GM21717 (cell line): ENCODE measurements at regions not wholly inside any gene's neighbourhood (a gene's known extent, or its start where the extent isn't known, plus 50 kb on each side); places are given as distances from the start of the nearest gene placed in this dataset.
"Not testable (repeated sequence)": the region's sequence is repeated elsewhere in the genome, so short reads cannot be mapped to it uniquely, and the experiment has no call there.

Source experiments
- ATAC-seq: cut with Tn5 transposase; IDR thresholded peaks from one replicate; pipeline ENCODE4 v1.9.1; 2021; ENCODE audit warnings: mild to moderate bottlenecking, moderate library complexity; ENCODE audit not compliant: unreplicated experiment

DNA sequence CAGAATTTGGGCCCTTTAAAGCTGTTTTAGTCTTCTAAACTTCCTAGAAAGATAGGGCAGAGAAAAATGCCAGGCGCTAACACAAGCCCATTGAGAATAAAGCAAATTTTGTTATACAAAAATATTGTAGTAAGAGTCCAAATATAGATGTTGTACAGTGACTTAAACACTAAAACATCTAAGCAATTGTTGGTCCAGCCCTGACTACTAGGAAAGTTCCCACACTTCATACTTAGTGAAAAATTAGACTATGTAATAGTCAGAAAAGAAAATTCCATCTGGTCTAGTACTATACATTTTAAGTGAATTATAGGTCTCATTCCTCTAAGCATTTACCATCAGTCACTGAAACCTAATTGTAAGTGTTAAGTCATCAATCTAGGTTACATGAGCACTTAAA is 1518.3 kb upstream of the SLC10A2 start:
- ATAC-seq: no peak

DNA sequence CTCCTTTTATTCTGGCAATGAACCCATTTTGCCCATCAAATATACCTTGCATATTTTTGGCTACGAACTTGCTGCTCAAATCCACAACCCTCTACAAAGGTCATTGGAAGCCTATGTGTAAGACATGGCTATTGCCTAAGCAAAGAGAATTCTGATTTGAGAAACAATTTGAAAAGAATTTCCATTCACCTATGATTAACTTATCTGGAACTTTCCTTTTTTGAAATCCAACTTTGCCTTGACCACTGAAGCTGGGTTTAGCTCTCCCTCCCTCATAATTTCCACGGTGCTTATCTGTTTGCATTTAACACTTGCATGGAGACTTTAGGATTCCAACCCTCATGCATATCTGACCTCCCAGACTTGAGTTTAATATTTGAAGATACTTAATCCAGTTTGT is 1514.7 kb upstream of the SLC10A2 start:
- no peak for ATAC-seq

DNA sequence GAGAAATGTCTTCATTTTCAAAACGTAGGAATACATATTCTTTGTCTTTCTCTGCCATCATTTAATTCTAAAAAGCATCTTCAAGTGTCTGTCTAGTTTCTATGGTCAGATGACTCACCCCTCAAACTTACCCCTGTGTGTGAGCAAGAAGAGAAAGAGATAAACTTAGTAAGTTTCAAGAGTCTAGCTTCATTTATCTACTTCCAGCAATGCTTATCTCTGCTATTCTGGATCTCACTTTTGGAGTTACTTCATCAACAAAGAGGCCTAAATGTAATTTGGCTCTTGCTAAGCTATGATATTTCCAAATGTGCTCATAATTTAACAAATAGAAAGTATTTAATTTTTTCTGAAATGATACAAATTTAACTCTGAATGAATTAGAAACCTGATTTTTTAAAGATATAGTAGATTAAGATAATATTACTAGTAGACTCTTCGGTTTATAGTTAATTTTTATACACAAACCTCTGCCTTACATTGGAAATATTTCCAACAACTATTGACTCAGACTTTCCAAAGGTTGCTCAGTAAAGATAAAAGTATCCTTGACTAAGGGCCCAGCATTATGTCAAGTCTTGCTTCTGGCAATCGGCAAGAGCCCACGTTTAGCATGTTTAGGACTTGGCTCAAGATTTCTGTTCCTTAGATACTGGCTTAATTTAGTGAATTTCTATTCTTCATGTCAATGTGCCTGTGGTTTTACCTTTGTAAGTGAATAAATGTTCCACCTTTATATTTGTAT is 1511.0 kb upstream of the SLC10A2 start:
- no peak for ATAC-seq

DNA sequence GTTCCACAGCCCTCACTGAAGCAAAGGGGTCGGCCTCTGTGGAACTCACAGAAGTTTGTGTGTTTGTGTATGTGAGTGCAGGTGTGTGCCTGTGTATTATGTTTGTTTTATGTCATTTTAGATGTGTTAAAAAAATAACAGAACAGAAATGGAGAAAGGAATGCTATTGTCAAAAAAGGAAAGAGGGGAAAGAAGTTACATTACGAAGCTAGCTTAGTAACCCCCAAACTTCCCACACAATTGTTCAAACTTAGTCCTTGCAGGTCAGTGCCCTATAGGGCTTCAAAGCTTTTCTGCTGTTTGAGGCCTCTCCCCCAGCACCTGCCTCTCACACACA is 1505.6 kb upstream of the SLC10A2 start:
- no peak for ATAC-seq

DNA sequence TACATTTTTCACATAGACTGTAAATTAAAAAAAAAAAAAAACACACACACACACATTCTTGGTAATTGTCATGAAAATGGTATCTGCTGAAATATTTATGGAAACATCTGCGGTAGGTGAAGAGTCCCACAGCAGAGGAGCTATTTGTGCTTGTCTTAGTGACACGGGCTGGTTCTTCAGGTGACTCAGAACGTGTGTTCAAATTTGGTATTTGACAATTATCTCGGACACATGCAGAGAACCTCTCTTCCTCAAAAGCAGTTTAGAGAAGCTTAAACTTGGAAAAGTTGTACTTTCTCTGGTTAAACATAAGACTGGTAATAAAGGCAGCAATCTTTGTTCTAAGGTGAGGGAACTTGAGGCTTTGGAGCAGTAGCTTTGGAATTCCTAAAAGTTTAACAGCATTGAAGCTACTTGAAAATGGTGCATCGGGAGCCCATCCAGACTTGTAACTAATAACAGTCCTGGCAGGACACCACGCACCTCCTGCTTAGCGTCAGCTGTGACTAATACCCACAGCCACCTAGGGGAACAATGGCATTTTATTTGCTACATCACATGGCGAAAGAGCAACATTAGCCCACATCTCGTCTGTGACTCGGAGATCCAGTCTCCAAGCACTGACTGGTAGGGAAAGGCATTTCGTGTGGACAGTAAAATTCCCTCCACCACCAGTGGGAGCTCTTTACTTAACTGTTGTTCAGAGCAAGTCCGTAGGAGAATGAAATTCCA is 1505.1 kb upstream of the SLC10A2 start:
- no peak for ATAC-seq

DNA sequence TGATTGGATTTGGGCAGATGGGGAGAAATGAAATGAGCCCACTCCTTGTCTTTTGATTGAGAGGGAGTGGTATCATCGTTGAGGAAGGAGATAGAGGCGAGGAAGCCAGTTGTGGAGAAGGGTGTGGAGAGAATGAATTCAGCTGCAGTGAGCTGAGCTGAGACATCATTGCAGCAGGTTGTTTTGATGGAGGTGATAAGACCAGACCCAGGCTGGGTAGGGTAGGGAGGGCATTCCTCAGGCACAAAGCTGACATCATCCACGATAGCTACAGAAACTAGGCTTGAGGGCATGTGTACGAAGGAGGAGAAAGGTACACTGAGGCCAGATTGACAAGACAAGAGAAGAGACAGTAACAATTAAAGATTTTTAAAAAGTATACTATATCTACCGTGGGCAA is 1500.9 kb upstream of the SLC10A2 start:
- no peak for ATAC-seq

DNA sequence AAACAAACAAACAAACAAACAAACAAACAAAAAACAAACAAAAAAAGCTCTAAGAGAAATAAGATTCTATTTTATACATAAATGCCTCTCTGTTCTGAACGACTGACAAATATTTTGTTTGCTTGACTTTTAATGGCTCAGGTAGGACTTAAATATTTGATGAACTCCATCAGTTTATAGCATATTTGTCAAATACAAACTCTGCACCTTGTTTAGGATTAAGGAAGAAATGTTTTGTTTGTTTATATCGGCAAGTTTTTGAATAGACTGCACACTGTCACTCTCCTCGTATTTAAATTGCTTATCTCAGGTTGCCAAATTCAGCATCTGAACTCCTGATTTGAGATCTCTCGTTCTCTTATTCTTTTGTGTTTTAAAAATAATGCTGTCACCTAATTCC is 1499.7 kb upstream of the SLC10A2 start:
- no peak for ATAC-seq

DNA sequence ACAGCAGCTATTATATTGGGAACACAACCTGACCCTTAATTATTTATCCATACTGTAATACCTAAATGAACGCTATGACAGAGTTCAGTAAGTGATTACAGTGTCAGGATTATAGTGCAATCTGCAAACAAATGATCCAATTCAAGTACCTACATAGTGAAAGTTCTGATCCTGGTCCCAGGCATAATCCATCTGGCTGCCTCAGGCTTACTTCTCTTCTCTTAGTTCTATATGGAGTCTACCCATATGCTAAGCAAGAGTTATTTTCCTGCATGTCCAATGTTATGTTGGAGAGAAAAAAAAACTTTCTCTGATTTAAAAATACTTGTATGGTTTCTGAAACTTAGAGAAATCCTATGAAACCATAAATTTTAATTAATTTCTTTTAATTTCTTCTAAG is 1487.7 kb upstream of the SLC10A2 start:
- no peak for ATAC-seq

DNA sequence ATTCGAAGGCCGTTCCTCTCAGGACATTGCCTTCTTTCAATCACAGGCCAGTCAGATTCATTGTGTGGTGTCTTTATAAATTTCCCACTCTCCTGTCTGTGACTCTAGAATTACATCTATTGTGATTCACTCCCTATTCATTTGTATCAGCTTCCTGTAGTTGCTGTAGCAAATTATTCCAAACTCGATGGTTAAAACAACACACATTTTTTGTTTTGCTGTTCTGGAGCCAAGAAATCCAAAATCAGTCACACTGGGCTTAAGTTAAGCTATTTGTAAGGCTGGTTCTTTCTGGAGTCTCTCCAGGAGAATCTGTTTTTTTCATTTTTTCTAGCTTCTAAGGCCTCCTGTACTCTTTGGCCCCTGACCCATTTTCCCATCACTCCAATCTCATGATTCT is 1487.0 kb upstream of the SLC10A2 start:
- ATAC-seq: no peak

DNA sequence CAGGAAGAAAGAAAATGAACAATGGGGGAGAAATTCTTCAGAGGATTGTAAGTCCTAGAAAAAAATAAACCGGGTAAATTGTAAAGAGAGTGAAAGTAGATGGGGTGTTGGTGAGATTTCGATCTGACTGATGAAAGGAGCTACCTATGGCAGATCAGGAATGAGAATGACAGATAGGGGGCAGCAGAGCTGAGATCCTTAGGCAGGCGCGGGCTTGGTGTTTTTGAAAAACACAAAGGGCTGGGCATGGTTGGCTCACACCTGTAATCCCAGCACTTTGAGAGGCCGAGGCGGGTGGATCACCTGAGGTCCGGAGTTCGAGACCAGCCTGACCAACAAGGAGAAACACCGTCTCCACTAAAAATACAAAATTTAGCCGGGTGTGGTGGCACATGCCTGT is 1468.6 kb upstream of the SLC10A2 start:
- ATAC-seq: no peak

DNA sequence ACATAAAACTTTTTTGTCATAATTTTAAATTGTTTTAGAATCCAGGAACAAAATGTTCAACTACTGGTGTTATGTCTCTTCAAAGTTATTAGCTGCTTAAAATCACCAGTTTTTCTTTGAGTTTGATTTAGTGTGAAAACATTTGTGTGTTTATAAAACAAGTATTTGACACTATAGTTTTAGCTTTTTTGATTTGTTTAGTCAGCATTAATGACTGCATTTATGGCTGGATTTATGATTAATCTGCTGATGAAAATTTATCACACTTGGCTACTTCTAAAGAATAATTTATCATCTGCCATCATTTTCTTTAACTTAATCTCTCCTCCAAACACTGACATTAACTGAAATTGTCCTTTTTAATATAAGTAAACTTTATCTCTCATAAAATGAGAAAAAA is 1465.9 kb upstream of the SLC10A2 start:
- no peak for ATAC-seq

DNA sequence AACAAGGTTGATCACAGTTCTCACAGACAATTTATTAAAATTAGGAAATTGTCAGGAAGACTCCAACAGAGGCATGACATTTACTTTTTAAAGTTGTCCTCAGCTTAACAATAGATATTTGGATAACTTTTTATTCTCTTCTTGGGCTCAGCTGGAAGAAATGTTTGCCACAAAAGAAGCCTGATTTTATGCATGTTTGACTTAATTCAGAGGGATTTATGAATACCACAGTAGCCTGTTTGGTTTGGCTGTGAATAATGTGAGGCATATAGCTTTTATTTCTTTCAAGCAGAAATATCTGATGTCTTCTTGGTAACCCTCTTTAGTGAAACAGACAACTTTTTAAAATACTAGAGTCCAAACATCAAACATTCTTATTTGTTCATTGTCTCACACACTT is 1464.5 kb upstream of the SLC10A2 start:
- ATAC-seq: no peak

DNA sequence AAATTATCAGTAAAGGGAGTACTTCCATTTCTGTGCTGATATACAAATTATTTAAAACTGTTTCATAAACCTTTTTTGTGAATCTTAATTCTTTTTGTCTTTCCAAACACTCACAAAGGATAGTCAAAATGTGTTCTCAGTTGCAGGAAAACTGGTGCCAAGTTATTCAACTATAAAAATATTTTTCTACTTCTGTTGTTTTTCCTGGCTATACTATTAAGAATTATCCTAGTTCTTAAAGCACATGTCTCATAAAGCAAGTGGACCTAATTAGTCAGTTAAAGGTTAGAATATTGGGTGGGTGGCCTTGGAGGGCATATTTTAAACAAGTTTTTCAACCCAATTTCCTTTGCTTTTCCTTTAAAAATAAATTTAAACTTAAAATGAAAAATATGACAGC is 1460.3 kb upstream of the SLC10A2 start:
- no peak for ATAC-seq

DNA sequence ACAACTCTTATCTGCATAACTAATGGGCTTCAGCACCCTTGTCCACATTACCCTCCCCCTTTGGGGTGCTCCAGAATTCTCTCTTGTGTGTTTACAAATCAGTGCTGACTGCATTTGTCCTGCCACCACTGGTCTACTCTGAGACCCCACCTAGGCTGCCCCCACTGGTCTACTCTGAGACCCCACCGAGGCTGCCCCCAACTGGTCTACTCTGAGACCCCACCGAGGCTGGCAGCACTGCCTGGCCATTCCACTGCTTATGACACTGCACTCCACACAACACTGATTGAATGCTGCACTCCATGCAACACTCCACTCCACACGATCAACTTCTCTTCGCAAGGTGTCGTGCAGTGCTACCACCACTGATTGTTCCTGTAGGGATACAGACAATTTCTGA is 1459.2 kb upstream of the SLC10A2 start:
- no peak for ATAC-seq

DNA sequence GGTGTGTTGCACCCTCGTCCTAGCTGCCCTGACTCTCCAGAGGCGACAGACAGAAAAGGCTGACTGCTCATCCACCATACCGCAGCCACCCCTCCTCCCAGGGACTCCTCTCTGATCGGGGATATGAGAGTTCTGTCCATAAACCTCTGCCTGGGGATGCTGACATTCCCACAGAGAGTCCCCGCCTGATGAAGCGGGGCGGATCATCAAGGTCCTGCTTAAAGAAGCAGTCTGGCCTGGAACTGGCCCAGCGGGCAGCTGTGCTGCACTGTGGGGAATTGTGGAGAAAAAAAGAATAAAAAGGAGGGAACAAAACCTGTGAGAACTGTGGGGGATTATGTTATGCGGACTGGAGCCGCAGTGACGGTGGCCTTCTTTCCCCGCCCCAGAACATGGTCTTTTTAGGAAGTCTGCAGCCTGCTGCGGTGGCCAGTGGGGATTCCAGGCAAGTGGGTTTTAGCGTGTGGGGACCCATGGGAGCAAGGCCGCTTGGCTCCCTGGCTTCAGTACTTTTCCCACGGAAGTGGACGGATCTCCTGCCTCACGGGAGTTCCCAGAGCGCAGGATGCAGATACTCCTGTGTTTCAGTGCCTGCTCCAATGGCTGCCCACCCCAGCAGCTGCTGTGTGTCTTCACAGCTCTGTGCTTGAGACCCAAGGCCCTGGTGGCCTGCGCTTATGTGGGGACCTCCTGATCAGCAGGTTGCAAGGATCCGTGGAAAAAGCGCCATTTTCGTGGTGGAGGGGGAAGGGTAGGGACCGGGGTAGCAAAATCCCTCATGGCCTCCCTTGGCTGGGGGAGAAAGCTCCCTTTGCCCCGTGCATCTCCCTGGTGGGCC is 1456.2 kb upstream of the SLC10A2 start:
- ATAC-seq: no peak

DNA sequence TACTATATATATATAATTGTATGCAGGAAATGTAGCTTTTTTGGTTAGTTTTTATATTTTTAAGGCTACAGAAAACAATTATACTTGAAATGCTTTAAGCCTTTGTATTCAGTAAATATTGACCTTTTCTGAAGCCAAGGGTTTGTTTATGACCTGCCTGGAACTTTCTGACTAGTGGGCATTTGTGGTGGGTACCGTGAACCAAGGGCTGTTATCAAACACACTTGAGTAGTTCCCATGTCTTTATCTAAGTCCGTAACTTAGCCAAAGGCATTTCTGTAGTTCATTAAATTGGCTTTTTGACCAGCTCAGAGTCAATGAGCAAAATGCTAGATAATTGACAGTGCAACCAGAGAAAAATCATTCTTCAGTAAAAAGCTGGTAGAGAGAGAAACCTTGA is 1444.2 kb upstream of the SLC10A2 start:
- ATAC-seq: no peak

DNA sequence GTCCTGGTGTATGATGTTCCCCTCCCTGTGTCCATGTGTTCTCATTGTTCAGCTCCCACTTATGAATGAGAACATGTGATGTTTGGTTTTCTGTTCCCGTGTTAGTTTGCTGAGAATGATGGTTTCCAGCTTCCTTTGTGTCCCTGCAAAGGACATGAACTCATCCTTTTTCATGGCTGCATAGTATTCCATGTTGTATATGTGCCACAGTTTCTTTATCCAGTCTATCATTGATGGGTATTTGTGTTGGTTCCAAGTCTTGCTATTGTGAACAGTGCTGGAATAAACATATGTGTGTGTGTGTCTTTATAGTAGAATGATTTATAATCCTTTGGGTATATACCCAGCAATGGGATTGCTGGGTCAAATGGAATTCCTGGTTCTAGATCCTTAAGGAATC is 1427.3 kb upstream of the SLC10A2 start:
- ATAC-seq: not testable (repeated sequence)

DNA sequence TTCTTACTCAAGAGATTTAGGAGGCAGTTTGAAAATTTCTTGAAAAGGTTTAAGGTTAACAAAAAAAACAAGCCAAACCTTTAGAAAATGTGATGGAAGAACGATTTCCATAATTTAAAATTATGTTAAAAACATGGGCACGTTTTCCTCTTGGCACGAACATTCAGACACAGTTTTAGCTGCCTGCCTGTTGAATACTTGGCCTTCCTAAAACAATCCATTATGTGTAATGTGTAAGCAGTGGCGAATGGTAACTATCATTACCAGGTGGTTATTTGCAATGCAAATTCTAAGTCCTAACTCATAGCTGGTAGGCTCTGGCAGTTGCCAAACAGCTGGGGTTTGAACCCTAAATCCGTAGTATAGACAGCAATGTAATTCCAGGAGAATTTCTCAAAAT is 1425.7 kb upstream of the SLC10A2 start:
- ATAC-seq: no peak

DNA sequence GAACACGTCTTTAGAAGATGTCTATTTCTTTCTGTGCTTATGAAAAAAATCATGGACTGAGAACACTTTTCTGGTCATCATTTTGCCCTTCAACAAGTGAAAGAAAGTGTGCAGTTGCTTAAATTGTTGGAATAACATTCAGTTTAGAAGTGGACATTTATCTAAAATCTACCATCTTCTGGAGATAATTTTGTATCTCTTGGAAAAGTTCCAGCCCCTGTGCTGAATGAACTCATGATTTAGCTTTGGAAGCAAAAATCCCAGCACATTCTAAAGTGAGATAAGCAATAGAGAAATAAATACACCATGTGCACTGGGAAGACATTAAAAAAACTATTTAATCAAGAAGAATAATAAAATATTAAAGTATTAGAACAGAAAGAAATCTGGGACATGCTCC is 1420.8 kb upstream of the SLC10A2 start:
- ATAC-seq: no peak

DNA sequence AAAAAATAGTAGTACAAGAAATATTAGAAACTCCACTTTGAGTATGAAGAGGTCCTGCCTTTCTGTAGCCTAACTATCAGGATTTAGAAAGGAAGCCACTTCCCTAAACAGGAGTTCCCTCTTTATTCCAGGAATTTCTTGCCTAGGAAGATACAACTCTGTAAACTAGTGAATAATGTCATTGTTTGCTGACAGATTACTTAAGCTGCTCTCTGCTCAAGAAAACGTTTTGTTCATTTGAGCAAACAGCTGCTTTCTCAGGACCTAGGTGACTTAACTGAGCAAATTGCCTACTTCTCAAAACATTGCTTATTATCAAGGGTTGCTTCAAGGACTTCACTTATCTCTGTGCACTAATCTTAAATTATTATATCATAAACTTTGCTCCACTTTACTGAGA is 1419.4 kb upstream of the SLC10A2 start:
- no peak for ATAC-seq

DNA sequence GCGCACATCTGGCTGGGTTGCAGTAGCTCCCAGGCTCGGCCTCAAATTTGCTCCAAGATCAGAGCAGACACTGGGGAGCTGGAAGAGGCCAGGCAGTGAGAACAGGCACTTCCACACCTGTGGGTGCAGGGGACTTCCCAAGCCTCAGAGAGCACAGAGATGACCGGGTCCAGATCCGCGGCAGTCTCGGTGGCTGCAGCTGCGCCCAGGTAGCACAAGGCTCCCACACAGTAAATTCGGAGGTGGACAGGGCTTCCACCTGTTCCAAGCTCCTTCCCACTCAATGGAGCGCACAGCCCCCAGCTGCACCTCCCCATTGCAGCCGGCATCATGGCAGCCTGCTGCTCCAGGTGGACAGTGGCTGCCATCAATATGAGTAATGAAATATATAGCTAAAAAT is 1417.4 kb upstream of the SLC10A2 start:
- no peak for ATAC-seq

DNA sequence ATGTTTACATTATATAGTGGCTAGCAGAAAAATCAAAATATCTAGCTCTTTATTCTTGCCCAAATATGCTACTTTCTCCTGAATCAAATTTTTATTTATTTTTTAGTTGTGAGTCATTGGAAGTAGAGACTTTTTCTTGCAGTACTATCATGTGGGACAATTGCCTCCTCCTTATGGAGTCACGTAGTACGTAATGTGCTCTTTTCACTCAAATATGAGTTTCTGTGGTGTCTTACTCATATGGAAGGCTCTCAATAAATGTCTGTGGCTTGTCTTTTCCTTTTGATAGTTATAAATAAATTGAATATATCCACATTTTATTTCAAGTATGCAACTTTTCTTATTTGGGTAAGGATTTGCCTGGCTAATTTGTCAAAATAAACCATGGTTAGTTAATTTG is 1411.0 kb upstream of the SLC10A2 start:
- no peak for ATAC-seq
